Suprapubic skin (tissue), 4 donors: ENCODE measurements at regions not wholly inside any gene's neighbourhood (a gene's known extent, or its start where the extent isn't known, plus 50 kb on each side); places are given as distances from the start of the nearest gene placed in this dataset.

Source experiments
- DNase-seq, 2 donors: peaks; one replicate each; pipeline ENCODE4 v3.0.0-alpha.2; 2019; ENCODE audit warnings: low spot score in 2 of 2
- H3K27ac ChIP-seq: fragments of 200-600 bp; sonication (generic); one replicate; pipeline ENCODE4 v1.5.1; 2019
- H3K27me3 ChIP-seq: fragments of 200-600 bp; sonication (generic); one replicate; pipeline ENCODE4 v1.5.1; 2019
- H3K36me3 ChIP-seq: fragments of 200-600 bp; sonication (generic); one replicate; pipeline ENCODE4 v1.5.1; 2019
- H3K4me1 ChIP-seq: fragments of 200-600 bp; sonication (generic); one replicate; pipeline ENCODE4 v1.5.1; 2019
- H3K4me3 ChIP-seq: fragments of 200-600 bp; sonication (generic); one replicate; pipeline ENCODE4 v1.5.1; 2019; ENCODE audit warnings: mild to moderate bottlenecking
- H3K9me3 ChIP-seq: fragments of 200-600 bp; sonication (generic); one replicate; pipeline ENCODE4 v1.5.1; 2019
- CTCF ChIP-seq, 2 donors: fragments of 200-600 bp in 1 of 2; fragments of 450-650 bp in 1 of 2; sonication (generic) in 1 of 2; IDR thresholded peaks; one replicate each; pipeline ENCODE4 v1.5.1; 2016 to 2019; ENCODE audit warnings: antibody characterized with exemption in 2 of 2, mild to moderate bottlenecking in 1 of 2, moderate library complexity in 1 of 2
- EP300 ChIP-seq: sonication (generic); formaldehyde crosslinking; IDR thresholded peaks from one replicate; pipeline ENCODE4 v1.6.1; 2017; ENCODE audit warnings: antibody characterized with exemption
- POLR2A ChIP-seq, 2 donors: fragments of 450-650 bp; IDR thresholded peaks; one replicate each; pipeline ENCODE4 v1.6.1; 2017; ENCODE audit warnings: antibody characterized with exemption in 2 of 2, mild to moderate bottlenecking in 2 of 2, moderate library complexity in 2 of 2
- POLR2AphosphoS5 ChIP-seq, 3 donors: sonication (generic); formaldehyde crosslinking; IDR thresholded peaks; one replicate each; pipeline ENCODE4 v1.6.1; 2017; ENCODE audit warnings: antibody characterized with exemption in 3 of 3
- WGBS: methylation state at CpG from one replicate; pipeline ENCODE4 v1.1.5; 2018; 5-methylcytosine and 5-hydroxymethylcytosine counted together

GRCh38 chr12:126030573-126030972, 965.3 kb downstream of the AACS start:
- WGBS: 84% methylated on average over 8 of the region's 8 CpGs
- no peaks in the 10 kb centered on the region for H3K36me3 ChIP-seq
- H3K4me3 ChIP-seq: no peak overlapping the region
- no peak overlapping the region for H3K27ac ChIP-seq
- H3K27me3 ChIP-seq: no peaks in the 10 kb centered on the region
- H3K9me3 ChIP-seq: no peaks in the 10 kb centered on the region
- no peaks in the 10 kb centered on the region for H3K4me1 ChIP-seq
- no peak for DNase-seq
- TF ChIP-seq EP300: no peak
- TF ChIP-seq POLR2AphosphoS5 (IDR thresholded peaks at IDR 0.05): no peak
- TF ChIP-seq CTCF (IDR thresholded peaks at IDR 0.05): no peak
- TF ChIP-seq POLR2A (IDR thresholded peaks at IDR 0.05): no peak

- H3K36me3 ChIP-seq: no peaks in the 10 kb centered on the region
- H3K27ac ChIP-seq: no peak overlapping the region
- TF ChIP-seq POLR2AphosphoS5 (IDR thresholded peaks at IDR 0.05) (no peak), POLR2A (IDR thresholded peaks at IDR 0.05) (no peak), CTCF (IDR thresholded peaks at IDR 0.05) (no peak), EP300 (no peak)
- H3K4me1 ChIP-seq: no peaks in the 10 kb centered on the region
- no peaks in the 10 kb centered on the region for H3K9me3 ChIP-seq
- no peak overlapping the region for H3K4me3 ChIP-seq
- H3K27me3 ChIP-seq: no peaks in the 10 kb centered on the region
- DNase-seq: no peak
- 51% methylated on average over 3 of the region's 3 CpGs for WGBS
Measured at GRCh38 chr12:126033751-126034150, 968.5 kb downstream of the AACS start.

GRCh38 chr12:126036348-126036747, 971.1 kb downstream of the AACS start:
- H3K9me3 ChIP-seq: no peaks in the 10 kb centered on the region
- H3K4me3 ChIP-seq: no peak overlapping the region
- no peaks in the 10 kb centered on the region for H3K4me1 ChIP-seq
- no peak for DNase-seq
- H3K36me3 ChIP-seq: no peaks in the 10 kb centered on the region
- no peaks in the 10 kb centered on the region for H3K27me3 ChIP-seq
- TF ChIP-seq EP300: no peak
- no peak for TF ChIP-seq CTCF (IDR thresholded peaks at IDR 0.05)
- no peak for TF ChIP-seq POLR2A (IDR thresholded peaks at IDR 0.05)
- TF ChIP-seq POLR2AphosphoS5 (IDR thresholded peaks at IDR 0.05): no peak
- no peak overlapping the region for H3K27ac ChIP-seq

GRCh38 chr12:126038434-126038833, 973.2 kb downstream of the AACS start:
- no peaks in the 10 kb centered on the region for H3K9me3 ChIP-seq
- H3K4me1 ChIP-seq: no peaks in the 10 kb centered on the region
- no peaks in the 10 kb centered on the region for H3K27me3 ChIP-seq
- TF ChIP-seq CTCF (IDR thresholded peaks at IDR 0.05): no peak
- no peak for TF ChIP-seq EP300
- no peak for TF ChIP-seq POLR2AphosphoS5 (IDR thresholded peaks at IDR 0.05)
- no peak for TF ChIP-seq POLR2A (IDR thresholded peaks at IDR 0.05)
- H3K36me3 ChIP-seq: no peaks in the 10 kb centered on the region
- no peak for DNase-seq
- no peak overlapping the region for H3K4me3 ChIP-seq
- WGBS: 86% methylated on average over 1 of the region's 1 CpG
- H3K27ac ChIP-seq: no peak overlapping the region

GRCh38 chr12:126040307-126040706, 975.1 kb downstream of the AACS start:
- H3K9me3 ChIP-seq: no peaks in the 10 kb centered on the region
- H3K27me3 ChIP-seq: no peaks in the 10 kb centered on the region
- no peak overlapping the region for H3K4me3 ChIP-seq
- no peaks in the 10 kb centered on the region for H3K36me3 ChIP-seq
- H3K4me1 ChIP-seq: no peaks in the 10 kb centered on the region
- no peak for TF ChIP-seq EP300
- no peak for TF ChIP-seq POLR2A (IDR thresholded peaks at IDR 0.05)
- no peak for TF ChIP-seq POLR2AphosphoS5 (IDR thresholded peaks at IDR 0.05)
- TF ChIP-seq CTCF (IDR thresholded peaks at IDR 0.05): no peak
- no peak overlapping the region for H3K27ac ChIP-seq
- 83% methylated on average over 5 of the region's 5 CpGs for WGBS
- no peak for DNase-seq
